Left lung (tissue), 4 donors: ENCODE measurements at regions not wholly inside any gene's neighbourhood (a gene's known extent, or its start where the extent isn't known, plus 50 kb on each side); places are given as distances from the start of the nearest gene placed in this dataset.

Source experiments
- ATAC-seq: fragments of 200-7000 bp; cut with Tn5 transposase; one replicate; pipeline ENCODE4 v1.9.1; 2020; ENCODE audit warnings: moderate library complexity
- DNase-seq, 4 donors: peaks; one replicate each; pipeline ENCODE4 v3.0.0-alpha.2; 2013 to 2020
- H3K27ac ChIP-seq, 2 donors: fragments of 200-600 bp; sonication (generic) in 1 of 2; one replicate each; pipeline versions ENCODE4 v1.5.0 to v1.8.0; 2020 to 2021
- H3K27me3 ChIP-seq, 2 donors: fragments of 200-600 bp; sonication (generic) in 1 of 2; one replicate each; pipeline versions ENCODE4 v1.5.0 to v1.8.0; 2020 to 2021
- H3K36me3 ChIP-seq, 2 donors: fragments of 200-600 bp; sonication (generic) in 1 of 2; one replicate each; pipeline versions ENCODE4 v1.5.0 to v1.8.0; 2020 to 2021
- H3K4me1 ChIP-seq, 2 donors: fragments of 200-600 bp; one replicate each; pipeline ENCODE4 v1.8.0; 2021
- H3K4me3 ChIP-seq, 2 donors: fragments of 200-600 bp; sonication (generic) in 1 of 2; one replicate each; pipeline versions ENCODE4 v1.5.0 to v1.8.0; 2020 to 2021; ENCODE audit warnings: mild to moderate bottlenecking in 1 of 2
- H3K9me3 ChIP-seq, 2 donors: fragments of 200-600 bp; sonication (generic) in 1 of 2; one replicate each; pipeline versions ENCODE4 v1.5.0 to v1.8.0; 2020 to 2021
- intact Hi-C, 2 donors: fragments of 100-400 bp; cut with DNase I; formaldehyde crosslinking; loops; one replicate each; pipeline versions ENCODE4 v1.11.2 to v1.14.2; 2022
- TF ChIP-seq, protein P1 (sequence below), 2 donors: fragments of 200-600 bp; sonication (generic) in 1 of 2; IDR thresholded peaks; one replicate each; pipeline versions ENCODE4 v1.5.0 to v1.8.0; 2021; ENCODE audit warnings: antibody characterized with exemption in 2 of 2
- donor health status: DM: no; HTN: yes; CAD: no.
- donor health status: DM: no; HTN: no; CAD: no.

DNA sequence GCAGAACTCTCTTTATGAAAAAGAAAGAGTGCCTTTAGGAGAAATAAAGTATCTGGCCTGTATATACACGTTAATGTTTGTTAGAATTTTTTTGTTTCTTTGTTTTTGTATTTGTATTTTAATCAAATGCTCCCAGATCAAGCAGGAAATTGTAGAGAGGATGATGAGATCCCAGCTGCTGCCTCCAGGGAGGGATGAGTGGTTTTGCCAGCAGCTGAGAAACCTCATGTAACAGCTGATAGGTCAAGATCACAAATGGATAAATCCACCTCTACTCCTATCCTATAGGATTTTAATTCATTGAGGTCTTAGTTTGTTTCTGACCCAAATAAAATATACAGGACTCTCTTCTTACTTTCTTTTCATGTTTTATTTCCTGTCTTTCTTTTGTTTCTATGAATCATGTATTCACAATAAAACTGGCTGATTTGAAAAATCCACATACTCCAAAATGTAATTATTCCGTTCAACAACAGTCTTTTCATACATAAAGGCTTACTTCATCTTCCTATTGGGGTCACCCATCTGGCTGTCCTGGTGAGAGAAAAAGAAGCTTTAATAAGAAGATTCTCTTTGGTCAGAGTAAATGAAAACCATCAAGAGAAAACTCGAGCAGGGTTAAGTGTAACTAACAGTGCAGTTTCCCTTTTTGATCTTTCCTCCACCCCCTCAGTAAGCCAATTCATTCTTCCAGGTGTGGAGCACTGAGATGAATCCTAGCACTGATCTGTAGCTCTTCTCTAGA lies 129.3 kb upstream of the PLPPR5 start:
- ATAC-seq (no peak), DNase-seq (peak in 1 of 4 donors; percentile 5)
- Histone ChIP-seq H3K4me1 (no peaks in the 10 kb centered on the region), H3K9me3 (no peaks in the 10 kb centered on the region), H3K36me3 (no peaks in the 10 kb centered on the region), H3K4me3 (no peak overlapping the region), H3K27me3 (no peaks in the 10 kb centered on the region), H3K27ac (no peak overlapping the region)
- TF ChIP-seq, protein P1, sequence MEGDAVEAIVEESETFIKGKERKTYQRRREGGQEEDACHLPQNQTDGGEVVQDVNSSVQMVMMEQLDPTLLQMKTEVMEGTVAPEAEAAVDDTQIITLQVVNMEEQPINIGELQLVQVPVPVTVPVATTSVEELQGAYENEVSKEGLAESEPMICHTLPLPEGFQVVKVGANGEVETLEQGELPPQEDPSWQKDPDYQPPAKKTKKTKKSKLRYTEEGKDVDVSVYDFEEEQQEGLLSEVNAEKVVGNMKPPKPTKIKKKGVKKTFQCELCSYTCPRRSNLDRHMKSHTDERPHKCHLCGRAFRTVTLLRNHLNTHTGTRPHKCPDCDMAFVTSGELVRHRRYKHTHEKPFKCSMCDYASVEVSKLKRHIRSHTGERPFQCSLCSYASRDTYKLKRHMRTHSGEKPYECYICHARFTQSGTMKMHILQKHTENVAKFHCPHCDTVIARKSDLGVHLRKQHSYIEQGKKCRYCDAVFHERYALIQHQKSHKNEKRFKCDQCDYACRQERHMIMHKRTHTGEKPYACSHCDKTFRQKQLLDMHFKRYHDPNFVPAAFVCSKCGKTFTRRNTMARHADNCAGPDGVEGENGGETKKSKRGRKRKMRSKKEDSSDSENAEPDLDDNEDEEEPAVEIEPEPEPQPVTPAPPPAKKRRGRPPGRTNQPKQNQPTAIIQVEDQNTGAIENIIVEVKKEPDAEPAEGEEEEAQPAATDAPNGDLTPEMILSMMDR (IDR thresholded peaks at IDR 0.05) = no peak
- intact Hi-C loops = no loop called here

DNA sequence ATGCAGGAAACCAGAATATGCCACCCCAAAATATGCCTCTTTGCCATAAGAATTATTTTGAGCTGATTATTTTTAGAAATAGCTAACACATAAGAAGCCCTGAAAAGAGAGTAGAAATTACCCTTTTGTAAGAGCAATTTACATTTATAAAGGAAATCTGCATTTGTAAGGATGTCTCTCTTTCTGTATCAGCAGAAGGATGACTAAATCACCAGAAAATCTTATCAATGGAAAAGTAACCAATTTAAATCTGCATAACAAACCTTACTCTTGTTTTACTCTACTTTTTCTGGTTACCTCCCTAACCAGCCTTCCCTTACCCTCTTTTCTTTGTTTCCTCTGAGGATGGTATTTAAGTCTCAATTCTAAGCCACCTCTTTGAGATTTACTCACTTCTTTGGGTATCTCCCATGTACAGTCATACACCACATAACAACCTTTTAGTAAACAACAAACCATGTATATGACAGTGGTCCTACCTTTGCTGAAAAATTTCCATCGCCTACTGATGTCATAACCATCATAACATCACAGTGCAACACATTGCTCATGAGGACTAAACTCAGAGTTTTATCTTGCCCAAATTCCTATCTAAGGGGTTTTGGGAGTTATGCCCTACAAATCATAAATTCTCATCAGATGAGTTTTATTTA lies 126.6 kb upstream of the PLPPR4 start:
- H3K4me1 ChIP-seq = no peaks in the 10 kb centered on the region
- no peaks in the 10 kb centered on the region for H3K9me3 ChIP-seq
- H3K27ac ChIP-seq = no peak overlapping the region
- no peak for DNase-seq
- ATAC-seq = no peak
- H3K4me3 ChIP-seq = no peak overlapping the region
- TF ChIP-seq, protein P1 (IDR thresholded peaks at IDR 0.05) = no peak
- H3K36me3 ChIP-seq = no peaks in the 10 kb centered on the region
- intact Hi-C loops = no loop called here
- H3K27me3 ChIP-seq = no peaks in the 10 kb centered on the region

DNA sequence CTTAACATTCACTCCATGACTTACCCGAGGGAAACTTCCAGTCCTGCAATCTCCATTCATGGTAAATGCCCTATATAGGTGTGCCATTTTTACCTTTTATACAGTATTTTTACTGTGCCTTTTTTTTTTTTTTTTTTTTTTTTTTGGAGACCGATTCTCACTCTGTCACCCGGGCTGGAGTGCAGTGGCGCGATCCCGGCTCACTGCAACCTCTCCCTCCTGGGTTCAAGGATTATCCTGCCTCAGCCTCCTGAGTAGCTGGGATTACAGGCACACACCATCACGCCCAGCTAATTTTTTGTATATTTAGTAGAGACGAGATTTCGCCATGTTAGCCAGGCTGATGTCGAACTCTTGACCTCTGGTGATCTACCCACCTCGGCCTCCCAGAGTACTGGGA lies 124.4 kb upstream of the PLPPR4 start:
- H3K27me3 ChIP-seq = no peaks in the 10 kb centered on the region
- H3K4me1 ChIP-seq = no peaks in the 10 kb centered on the region
- DNase-seq (peak in 1 of 4 donors; percentile 54), ATAC-seq (no peak)
- H3K9me3 ChIP-seq = no peaks in the 10 kb centered on the region
- TF ChIP-seq, protein P1 (IDR thresholded peaks at IDR 0.05) = no peak
- H3K27ac ChIP-seq = no peak overlapping the region
- no peak overlapping the region for H3K4me3 ChIP-seq
- H3K36me3 ChIP-seq = no peaks in the 10 kb centered on the region
- intact Hi-C loops = no loop called here

DNA sequence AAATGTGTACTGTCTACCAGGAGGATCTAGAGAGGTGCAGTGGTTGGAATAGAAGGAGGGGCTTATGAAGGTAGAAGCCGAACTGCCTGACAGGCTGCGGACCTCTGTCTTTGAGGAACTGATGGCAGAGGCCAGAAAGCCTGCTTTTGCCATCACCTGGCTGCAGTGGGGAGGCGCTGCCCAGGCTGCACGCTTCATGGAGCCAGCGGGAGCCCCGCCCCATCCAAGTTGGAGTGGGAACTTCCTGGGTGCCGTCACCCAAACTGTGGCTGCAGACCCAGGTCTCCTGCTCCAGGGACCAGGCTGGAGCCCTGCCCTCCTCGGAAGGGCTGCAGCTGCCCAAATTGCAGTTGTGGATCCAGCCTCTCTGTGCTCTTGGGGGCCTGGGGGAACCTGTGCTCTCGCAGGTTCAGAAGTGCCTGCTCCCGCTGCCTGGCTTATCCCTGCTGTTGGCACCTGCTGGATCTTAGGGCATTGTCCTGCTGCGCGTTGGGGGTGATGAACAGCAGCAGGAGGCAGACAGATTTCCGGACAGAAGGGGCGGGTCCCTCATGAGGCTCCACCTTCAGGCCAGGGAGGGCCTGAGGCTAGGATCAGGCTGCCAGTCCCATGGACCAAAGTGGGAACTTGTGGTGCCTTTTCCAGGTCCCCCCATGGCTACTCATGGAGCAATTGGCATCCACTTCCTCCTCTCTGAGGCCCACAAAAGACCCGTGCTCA lies 118.0 kb upstream of the PLPPR4 start:
- TF ChIP-seq, protein P1 (IDR thresholded peaks at IDR 0.05) = no peak
- Histone ChIP-seq H3K4me3 (no peak overlapping the region), H3K27me3 (no peaks in the 10 kb centered on the region), H3K27ac (no peak overlapping the region), H3K4me1 (no peaks in the 10 kb centered on the region), H3K36me3 (no peaks in the 10 kb centered on the region), H3K9me3 (no peaks in the 10 kb centered on the region)
- ATAC-seq (no peak), DNase-seq (peak in 1 of 4 donors; percentile 47)
- intact Hi-C loops = no loop called here

DNA sequence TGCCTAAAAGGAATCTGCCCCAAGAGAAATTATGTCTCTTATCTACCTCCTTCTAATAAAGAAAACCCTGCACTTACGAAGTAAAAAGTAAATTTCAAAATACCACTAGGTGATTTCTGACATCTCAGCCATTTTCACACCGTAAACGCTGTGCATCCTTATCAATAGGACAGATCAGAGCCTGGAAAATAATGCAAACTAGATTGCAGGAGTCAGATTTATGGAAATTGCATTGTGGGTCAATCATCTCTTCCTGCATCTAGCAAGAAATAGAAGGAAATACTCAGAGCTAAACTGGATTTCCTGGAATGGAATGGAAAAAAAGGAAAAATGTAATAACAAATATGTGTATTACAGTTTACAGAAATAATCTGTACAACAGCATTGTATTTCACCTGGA lies 114.3 kb upstream of the PLPPR4 start:
- intact Hi-C loops = no loop called here
- DNase-seq (no peak), ATAC-seq (no peak)
- TF ChIP-seq, protein P1 (IDR thresholded peaks at IDR 0.05) = no peak
- H3K27me3 ChIP-seq = no peaks in the 10 kb centered on the region
- H3K4me3 ChIP-seq = no peak overlapping the region
- no peak overlapping the region for H3K27ac ChIP-seq
- H3K4me1 ChIP-seq = no peaks in the 10 kb centered on the region
- no peaks in the 10 kb centered on the region for H3K36me3 ChIP-seq
- no peaks in the 10 kb centered on the region for H3K9me3 ChIP-seq
